Testis (tissue), 2 donors: ENCODE measurements at regions not wholly inside any gene's neighbourhood (a gene's known extent, or its start where the extent isn't known, plus 50 kb on each side); places are given as distances from the start of the nearest gene placed in this dataset.

ENCODE experiments used
- POLR2A ChIP-seq: fragments of 450-650 bp; IDR thresholded peaks from one replicate; pipeline ENCODE4 v1.6.1; 2017; ENCODE audit warnings: antibody characterized with exemption, mild to moderate bottlenecking, moderate library complexity
- TF ChIP-seq, protein P1 (sequence below), 3 experiments: fragments of 450-650 bp in 2 of 3; fragments of 200-600 bp in 1 of 3; sonication (generic) in 1 of 3; IDR thresholded peaks; one replicate each; pipeline ENCODE4 v1.5.1; 2016 to 2019; ENCODE audit warnings: antibody characterized with exemption in 3 of 3, mild to moderate bottlenecking in 2 of 3, moderate library complexity in 1 of 3

DNA sequence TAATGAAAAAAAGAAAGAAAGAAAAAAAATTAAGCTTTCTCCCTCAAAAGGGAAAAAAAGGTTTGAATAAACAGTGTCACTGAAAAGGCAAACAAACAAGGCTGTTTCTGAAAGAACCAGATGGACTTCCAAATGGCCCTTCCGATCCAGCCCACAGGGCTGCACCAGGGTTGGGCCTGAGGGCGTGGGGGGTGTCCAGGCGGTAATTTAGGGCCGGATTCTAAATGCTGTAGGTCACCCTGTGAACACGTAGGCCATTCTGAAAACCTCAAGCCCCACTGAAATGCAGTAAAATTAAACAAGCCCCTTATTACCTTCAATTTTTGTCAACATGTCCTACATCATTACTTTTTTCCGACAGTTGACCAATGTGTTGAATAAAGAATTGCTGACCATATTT, 132.1 kb downstream of the HSD17B3 start:
- TF ChIP-seq, protein P1, sequence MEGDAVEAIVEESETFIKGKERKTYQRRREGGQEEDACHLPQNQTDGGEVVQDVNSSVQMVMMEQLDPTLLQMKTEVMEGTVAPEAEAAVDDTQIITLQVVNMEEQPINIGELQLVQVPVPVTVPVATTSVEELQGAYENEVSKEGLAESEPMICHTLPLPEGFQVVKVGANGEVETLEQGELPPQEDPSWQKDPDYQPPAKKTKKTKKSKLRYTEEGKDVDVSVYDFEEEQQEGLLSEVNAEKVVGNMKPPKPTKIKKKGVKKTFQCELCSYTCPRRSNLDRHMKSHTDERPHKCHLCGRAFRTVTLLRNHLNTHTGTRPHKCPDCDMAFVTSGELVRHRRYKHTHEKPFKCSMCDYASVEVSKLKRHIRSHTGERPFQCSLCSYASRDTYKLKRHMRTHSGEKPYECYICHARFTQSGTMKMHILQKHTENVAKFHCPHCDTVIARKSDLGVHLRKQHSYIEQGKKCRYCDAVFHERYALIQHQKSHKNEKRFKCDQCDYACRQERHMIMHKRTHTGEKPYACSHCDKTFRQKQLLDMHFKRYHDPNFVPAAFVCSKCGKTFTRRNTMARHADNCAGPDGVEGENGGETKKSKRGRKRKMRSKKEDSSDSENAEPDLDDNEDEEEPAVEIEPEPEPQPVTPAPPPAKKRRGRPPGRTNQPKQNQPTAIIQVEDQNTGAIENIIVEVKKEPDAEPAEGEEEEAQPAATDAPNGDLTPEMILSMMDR (IDR thresholded peaks at IDR 0.05), result no peak
- no peak for TF ChIP-seq POLR2A
